SK-N-SH treated with all-trans-retinoic acid at 6 μM for 48 hours (cell line): ENCODE measurements at regions not wholly inside any gene's neighbourhood (a gene's known extent, or its start where the extent isn't known, plus 50 kb on each side); places are given as distances from the start of the nearest gene placed in this dataset.

Experiments
- ARNTL ChIP-seq: fragments of 450-650 bp; formaldehyde crosslinking; IDR thresholded peaks from 2 replicates; pipeline ENCODE4 v1.5.0; 2020; ENCODE audit warnings: low read depth, mild to moderate bottlenecking, moderate library complexity, borderline replicate concordance
- CREB5 ChIP-seq: fragments of 250-450 bp; sonication (Bioruptor Pico); IDR thresholded peaks from 2 replicates; pipeline ENCODE4 v1.5.1; 2020; ENCODE audit warnings: low read depth, mild to moderate bottlenecking, moderate library complexity
- CSDC2 ChIP-seq: fragments of 250-450 bp; sonication (Bioruptor Pico); IDR thresholded peaks from 2 replicates; pipeline ENCODE4 v1.5.0; 2020; ENCODE audit warnings: mild to moderate bottlenecking, moderate library complexity
- ESRRG ChIP-seq: fragments of 250-450 bp; sonication (Bioruptor Pico); IDR thresholded peaks from 2 replicates; pipeline ENCODE4 v1.6.1; 2021; ENCODE audit warnings: mild to moderate bottlenecking
- GLIS3 ChIP-seq: fragments of 250-450 bp; sonication (Bioruptor Pico); IDR thresholded peaks from 2 replicates; pipeline ENCODE4 v1.5.0; 2020; ENCODE audit warnings: mild to moderate bottlenecking, moderate library complexity
- ISL1 ChIP-seq: fragments of 250-450 bp; sonication (Bioruptor Pico); IDR thresholded peaks from 2 replicates; pipeline ENCODE4 v2.1.2; 2022; ENCODE audit warnings: mild to moderate bottlenecking, moderate library complexity
- PATZ1 ChIP-seq: fragments of 250-450 bp; sonication (Bioruptor Pico); IDR thresholded peaks from 2 replicates; pipeline ENCODE4 v1.8.0; 2020; ENCODE audit warnings: mild to moderate bottlenecking, moderate library complexity, borderline replicate concordance
- PPARA ChIP-seq: fragments of 250-450 bp; sonication (Bioruptor Pico); IDR thresholded peaks from 2 replicates; pipeline ENCODE4 v1.5.0; 2020; ENCODE audit warnings: mild to moderate bottlenecking, borderline replicate concordance
- RARB ChIP-seq: fragments of 250-450 bp; sonication (Bioruptor Pico); IDR thresholded peaks from 2 replicates; pipeline ENCODE4 v1.8.0; 2021; ENCODE audit warnings: mild to moderate bottlenecking, moderate library complexity
- TCF4 ChIP-seq: fragments of 250-450 bp; sonication (Bioruptor Pico); IDR thresholded peaks from 2 replicates; pipeline ENCODE4 v1.8.0; 2021; ENCODE audit warnings: mild to moderate bottlenecking, moderate library complexity, borderline replicate concordance
- TOX ChIP-seq: fragments of 250-450 bp; sonication (Bioruptor Pico); IDR thresholded peaks from 2 replicates; pipeline ENCODE4 v1.8.0; 2021; ENCODE audit warnings: mild to moderate bottlenecking, moderate library complexity, borderline replicate concordance
- ZC3H10 ChIP-seq: fragments of 250-450 bp; sonication (Bioruptor Pico); IDR thresholded peaks from 2 replicates; pipeline ENCODE4 v1.5.1; 2021; ENCODE audit warnings: mild to moderate bottlenecking, moderate library complexity
- ZFP3 ChIP-seq: fragments of 250-450 bp; sonication (Bioruptor Pico); IDR thresholded peaks from 2 replicates; pipeline ENCODE4 v1.5.0; 2020; ENCODE audit warnings: mild to moderate bottlenecking, moderate library complexity
- ZNF8 ChIP-seq: fragments of 450-650 bp; formaldehyde crosslinking; IDR thresholded peaks from 2 replicates; pipeline ENCODE4 v1.5.0; 2020; ENCODE audit warnings: mild to moderate bottlenecking, moderate library complexity

- no peak for TF ChIP-seq ZFP3
- TF ChIP-seq TCF4 (CRISPR knock-in tag) = no peak
- no peak for TF ChIP-seq RARB (CRISPR knock-in tag)
- TF ChIP-seq TOX (CRISPR knock-in tag) = no peak
- TF ChIP-seq CREB5 (CRISPR knock-in tag) = no peak
- TF ChIP-seq ARNTL (CRISPR knock-in tag) = no peak
- TF ChIP-seq ISL1 = no peak
- no peak for TF ChIP-seq ESRRG (CRISPR knock-in tag)
- TF ChIP-seq CSDC2 (CRISPR knock-in tag) = no peak
- no peak for TF ChIP-seq ZNF8 (CRISPR knock-in tag)
- no peak for TF ChIP-seq GLIS3 (CRISPR knock-in tag)
- TF ChIP-seq PPARA = no peak
- TF ChIP-seq PATZ1 (CRISPR knock-in tag) = no peak
- no peak for TF ChIP-seq ZC3H10
Measured at GRCh38 chr10:107565014-107565413, 400.5 kb upstream of the SORCS1 start.
